ENCODE measurements at regions not wholly inside any gene's neighbourhood (a gene's known extent, or its start where the extent isn't known, plus 50 kb on each side); places are given as distances from the start of the nearest gene placed in this dataset.

- intact Hi-C loops (cut with micrococcal nuclease): no loop called here
- no peak overlapping the region for H3K27ac Mint-ChIP-seq
- CTCF ChIA-PET: no interaction called here
- no peaks in the 10 kb centered on the region for H3K36me3 Mint-ChIP-seq (ENCODE audit: low read depth)
- no peaks in the 10 kb centered on the region for H3K4me1 Mint-ChIP-seq
- H3K9me3 Mint-ChIP-seq: no peaks in the 10 kb centered on the region
- H3K27me3 Mint-ChIP-seq: peaks cover 4% of the 10 kb centered on the region
- DNase-seq (no peak), ATAC-seq (ENCODE audit: low read depth) (no peak)
- POLR2A ChIA-PET: no interaction called here
- no peak overlapping the region for H3K4me3 Mint-ChIP-seq
- no peak for TF ChIP-seq CTCF (IDR thresholded peaks at IDR 0.05)
Measured at GRCh38 chr6:90898763-90899162, 311.9 kb upstream of the MAP3K7 start.

GRCh38 chr6:90896075-90896547 is 309.2 kb upstream of the MAP3K7 start:
- POLR2A ChIA-PET: no interaction called here
- no peak for ATAC-seq (ENCODE audit: low read depth)

GRCh38 chr6:90895299-90896074 is 308.6 kb upstream of the MAP3K7 start:
- no peak for TF ChIP-seq CTCF (IDR thresholded peaks at IDR 0.05)

More at GRCh38 chr6:90896075-90896547, 309.2 kb upstream of the MAP3K7 start:
- H3K4me3 Mint-ChIP-seq: no peak overlapping the region
- H3K27ac Mint-ChIP-seq: no peak overlapping the region
- no peak for TF ChIP-seq CTCF (IDR thresholded peaks at IDR 0.05)
- H3K4me1 Mint-ChIP-seq: no peaks in the 10 kb centered on the region
- intact Hi-C loops (cut with micrococcal nuclease): no loop called here
- no peaks in the 10 kb centered on the region for H3K9me3 Mint-ChIP-seq
- CTCF ChIA-PET: no interaction called here
- no peak for DNase-seq
- peaks cover 4% of the 10 kb centered on the region for H3K27me3 Mint-ChIP-seq
- H3K36me3 Mint-ChIP-seq (ENCODE audit: low read depth): no peaks in the 10 kb centered on the region

GRCh38 chr6:90894285-90895130 is 307.6 kb upstream of the MAP3K7 start:
- ChIA-PET POLR2A (no interaction called here), CTCF (no interaction called here)
- no peak for ATAC-seq (ENCODE audit: low read depth)
- no peak for DNase-seq
- intact Hi-C loops (cut with micrococcal nuclease): no loop called here
- no peaks in the 10 kb centered on the region for H3K9me3 Mint-ChIP-seq
- no peak for TF ChIP-seq CTCF (IDR thresholded peaks at IDR 0.05)
- no peak overlapping the region for H3K27ac Mint-ChIP-seq
- H3K4me1 Mint-ChIP-seq: no peaks in the 10 kb centered on the region
- H3K27me3 Mint-ChIP-seq: peaks cover 4% of the 10 kb centered on the region
- H3K36me3 Mint-ChIP-seq (ENCODE audit: low read depth): no peaks in the 10 kb centered on the region
- H3K4me3 Mint-ChIP-seq: no peak overlapping the region

More at GRCh38 chr6:90895299-90896074, 308.6 kb upstream of the MAP3K7 start:
- no peak for DNase-seq
- no peak for ATAC-seq (ENCODE audit: low read depth)
- ChIA-PET CTCF (no interaction called here), POLR2A (no interaction called here)
- H3K36me3 Mint-ChIP-seq (ENCODE audit: low read depth): no peaks in the 10 kb centered on the region
- H3K4me1 Mint-ChIP-seq: no peaks in the 10 kb centered on the region
- H3K4me3 Mint-ChIP-seq: no peak overlapping the region
- H3K27ac Mint-ChIP-seq: no peak overlapping the region
- no peaks in the 10 kb centered on the region for H3K9me3 Mint-ChIP-seq
- intact Hi-C loops (cut with micrococcal nuclease): no loop called here
- H3K27me3 Mint-ChIP-seq: peaks cover 4% of the 10 kb centered on the region

- no peaks in the 10 kb centered on the region for H3K36me3 Mint-ChIP-seq (ENCODE audit: low read depth)
- intact Hi-C loops (cut with micrococcal nuclease): no loop called here
- no peaks in the 10 kb centered on the region for H3K4me1 Mint-ChIP-seq
- ChIA-PET CTCF (no interaction called here), POLR2A (no interaction called here)
- peaks cover 4% of the 10 kb centered on the region for H3K27me3 Mint-ChIP-seq
- DNase-seq (no peak), ATAC-seq (ENCODE audit: low read depth) (no peak)
- no peak overlapping the region for H3K27ac Mint-ChIP-seq
- no peak overlapping the region for H3K4me3 Mint-ChIP-seq
- no peaks in the 10 kb centered on the region for H3K9me3 Mint-ChIP-seq
- no peak for TF ChIP-seq CTCF (IDR thresholded peaks at IDR 0.05)
Measured at GRCh38 chr6:90893400-90893799, 306.5 kb upstream of the MAP3K7 start.

Data from activated B cell treated with CpG ODN at 0.5 μM for 24 hours (primary cell).